HPDE6-E6E7 (cell line): ENCODE measurements at regions not wholly inside any gene's neighbourhood (a gene's known extent, or its start where the extent isn't known, plus 50 kb on each side); places are given as distances from the start of the nearest gene placed in this dataset.

Experiments
- DNase-seq: peaks from one replicate; pipeline ENCODE4 v3.0.0; 2011; ENCODE audit warnings: missing footprints; ENCODE audit errors: extremely low spot score

DNA sequence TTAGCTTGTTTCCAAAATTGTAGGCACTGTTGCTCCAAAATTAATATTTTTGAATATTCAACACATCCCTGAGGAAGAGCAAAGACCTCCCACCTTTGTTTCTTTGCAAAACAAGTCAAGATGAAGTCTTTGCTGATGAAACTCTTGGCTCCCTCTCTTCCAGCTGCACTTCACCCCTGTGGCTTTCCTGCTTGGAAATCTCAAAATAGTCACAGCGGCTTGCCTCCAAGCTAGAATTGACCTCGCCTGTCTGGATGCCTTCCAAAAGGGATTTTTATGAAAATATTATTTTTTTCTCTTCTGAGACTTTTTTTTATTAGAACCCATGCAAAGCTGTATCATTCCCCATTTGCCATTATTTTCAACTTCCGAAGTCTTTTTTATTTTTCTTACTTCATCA, 71.1 kb upstream of the MROH9 start:
- no peak for DNase-seq

DNA sequence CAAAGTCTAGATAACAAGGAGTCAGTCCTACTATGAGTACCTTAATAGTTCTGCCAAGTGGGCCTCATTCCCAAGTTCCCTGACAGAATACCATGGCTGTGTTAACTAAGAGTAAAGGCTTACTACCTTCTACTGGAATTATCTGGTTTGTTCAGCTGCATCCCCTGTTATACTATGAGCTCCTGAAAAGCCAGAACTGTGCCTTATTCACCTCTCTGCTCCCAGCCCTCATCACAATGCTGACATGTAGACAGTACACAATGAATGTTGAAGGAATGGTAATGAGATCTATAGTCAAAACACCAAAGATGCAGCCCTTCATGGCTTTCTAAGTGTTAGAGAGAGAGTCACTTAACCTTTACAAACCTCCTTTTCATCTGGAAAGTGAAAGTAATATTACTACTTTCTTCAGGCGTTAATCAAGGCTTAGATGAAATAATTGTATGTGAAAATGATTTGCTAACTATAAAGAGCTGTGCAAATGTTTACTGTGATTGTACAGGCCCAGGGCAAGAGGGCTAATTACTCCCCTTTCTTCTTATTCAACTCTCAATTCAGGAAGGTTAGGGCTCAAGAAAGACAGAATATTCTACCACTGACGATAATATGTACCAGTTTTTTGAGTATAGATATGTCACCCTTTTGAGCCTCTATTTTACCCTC, 70.3 kb upstream of the MROH9 start:
- DNase-seq: no peak

DNA sequence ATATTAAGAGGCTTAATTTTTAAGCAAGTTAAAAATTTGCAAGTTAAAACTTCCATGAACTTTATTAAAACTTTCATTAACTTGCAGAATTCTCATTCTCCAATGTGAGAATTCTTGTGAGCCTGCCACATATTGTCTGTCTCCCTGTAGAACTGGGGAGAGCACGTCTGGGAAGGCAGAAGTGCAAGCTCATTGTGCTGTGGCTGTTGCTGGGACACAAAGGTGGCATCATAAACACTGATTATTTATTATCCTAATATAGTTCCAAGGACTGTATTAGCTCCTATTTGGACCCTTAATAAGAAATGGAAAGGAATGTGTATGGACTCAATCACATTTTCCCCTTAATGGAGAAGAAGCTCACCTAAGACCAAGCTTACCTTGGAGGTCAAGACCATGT, 68.7 kb upstream of the MROH9 start:
- DNase-seq: no peak

DNA sequence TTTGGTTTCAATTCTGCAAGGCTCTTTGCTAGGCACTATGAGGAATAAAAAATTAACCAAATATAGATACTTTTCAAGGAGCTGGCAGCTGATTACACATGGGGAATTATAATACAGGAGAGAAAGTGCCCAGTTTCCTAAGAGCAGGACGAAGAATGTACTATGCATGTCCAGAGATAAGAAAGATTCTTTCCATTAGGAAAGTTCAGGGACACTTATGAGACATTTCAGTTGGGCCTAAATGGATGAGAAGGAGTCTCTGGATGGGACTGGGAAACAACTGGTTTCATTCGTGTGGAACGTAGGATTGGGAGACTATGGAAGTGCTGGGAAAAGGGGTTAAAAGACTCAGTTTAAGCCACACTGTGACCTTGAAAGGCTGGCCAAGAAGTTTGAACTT, 63.5 kb upstream of the MROH9 start:
- no peak for DNase-seq

DNA sequence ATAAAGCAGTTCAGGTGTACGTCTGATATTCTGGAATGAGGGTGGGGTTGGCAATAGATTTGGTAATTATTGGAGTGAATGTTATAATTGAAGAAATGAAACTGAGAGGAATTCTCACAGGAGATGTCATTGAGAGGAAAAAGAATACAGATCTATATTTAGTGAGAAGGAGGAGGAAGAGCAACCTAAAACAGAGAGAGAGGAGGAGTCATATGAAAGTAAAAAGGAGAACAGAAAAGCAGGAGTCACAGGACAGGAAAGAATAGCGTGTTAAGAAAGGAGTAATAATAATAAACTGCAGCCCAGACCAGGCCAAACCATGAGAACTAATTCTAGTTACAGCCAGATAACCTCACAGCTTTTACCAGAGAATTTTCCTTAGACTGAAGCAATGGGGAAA, 62.7 kb upstream of the MROH9 start:
- DNase-seq: no peak

DNA sequence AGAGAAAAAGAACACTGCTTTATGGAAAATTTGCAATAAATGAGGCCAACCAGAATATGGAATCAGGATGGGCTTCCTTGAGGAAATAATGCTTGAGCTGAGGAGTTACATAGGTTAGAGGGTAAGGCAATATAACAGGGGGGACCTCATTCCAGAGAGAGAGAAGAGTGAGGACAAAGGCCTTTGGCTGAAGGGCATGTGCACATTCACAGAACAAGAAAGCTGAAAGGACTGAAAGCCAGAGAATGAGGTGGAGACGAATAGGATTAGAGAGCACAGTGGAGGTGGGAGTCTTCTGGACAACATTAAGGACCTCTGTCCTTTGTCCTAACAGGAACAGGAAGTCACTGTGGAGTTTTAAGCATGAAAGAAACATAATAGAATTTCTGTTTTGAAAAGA, 60.7 kb upstream of the MROH9 start:
- DNase-seq: no peak

DNA sequence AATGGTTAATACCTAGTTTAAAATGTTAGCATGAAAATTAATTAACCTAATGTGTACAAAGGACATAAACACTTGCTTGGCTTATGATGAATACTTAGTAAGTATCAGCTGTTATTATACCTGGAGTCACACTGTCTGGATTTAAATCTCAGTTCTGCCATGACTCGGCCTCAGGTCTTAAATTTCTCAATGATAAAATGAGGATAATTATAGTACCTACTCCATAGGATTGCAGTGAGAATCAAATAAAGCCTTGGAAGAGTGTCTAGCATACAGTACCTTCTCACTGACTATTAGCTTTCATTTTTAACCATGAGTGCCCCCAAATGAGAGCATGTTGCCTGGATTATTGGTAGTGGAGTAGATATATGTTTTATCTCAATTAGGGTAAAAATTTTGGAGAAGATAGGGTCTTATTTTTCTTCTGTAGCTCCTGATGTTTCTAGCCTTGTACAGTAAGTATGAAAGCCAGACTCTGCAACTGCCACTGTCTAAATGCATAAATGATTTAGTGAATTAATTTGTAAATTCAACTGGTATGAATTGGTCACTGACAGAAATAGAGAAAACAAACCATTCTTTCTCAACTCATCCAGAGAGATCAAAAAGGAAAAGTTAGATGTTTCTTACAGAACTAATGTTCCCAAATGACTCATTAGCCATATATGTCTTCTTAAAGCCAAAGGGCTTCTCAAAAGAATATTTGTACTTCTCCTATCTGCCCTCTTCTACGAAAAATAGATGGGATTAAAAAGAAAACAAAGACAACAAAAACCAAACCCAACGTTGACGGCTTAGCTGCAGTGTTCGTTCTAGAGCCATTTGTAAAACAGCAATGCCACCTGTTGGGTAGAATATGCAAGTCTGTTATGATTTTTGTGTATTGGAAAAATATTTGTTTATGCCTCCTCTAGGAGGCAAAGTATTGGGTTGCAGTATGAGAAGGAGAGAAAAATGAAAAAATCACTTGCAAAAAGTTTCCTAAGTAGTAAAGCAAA, 53.8 kb upstream of the MROH9 start:
- peak; percentile 4 for DNase-seq
